GM21447 (cell line): ENCODE measurements at regions not wholly inside any gene's neighbourhood (a gene's known extent, or its start where the extent isn't known, plus 50 kb on each side); places are given as distances from the start of the nearest gene placed in this dataset.
A peak's percentile ranks its signal among the peaks of the same experiment; 100 is the strongest.

Experiments
- ATAC-seq: cut with Tn5 transposase; IDR thresholded peaks from one replicate; pipeline ENCODE4 v1.9.1; 2021; ENCODE audit not compliant: unreplicated experiment

GRCh38 chr1:232484856-232485255 lies 145.1 kb downstream of the SIPA1L2 start:
- no peak for ATAC-seq

GRCh38 chr1:232483826-232484225 lies 146.1 kb downstream of the SIPA1L2 start:
- ATAC-seq = no peak

DNA sequence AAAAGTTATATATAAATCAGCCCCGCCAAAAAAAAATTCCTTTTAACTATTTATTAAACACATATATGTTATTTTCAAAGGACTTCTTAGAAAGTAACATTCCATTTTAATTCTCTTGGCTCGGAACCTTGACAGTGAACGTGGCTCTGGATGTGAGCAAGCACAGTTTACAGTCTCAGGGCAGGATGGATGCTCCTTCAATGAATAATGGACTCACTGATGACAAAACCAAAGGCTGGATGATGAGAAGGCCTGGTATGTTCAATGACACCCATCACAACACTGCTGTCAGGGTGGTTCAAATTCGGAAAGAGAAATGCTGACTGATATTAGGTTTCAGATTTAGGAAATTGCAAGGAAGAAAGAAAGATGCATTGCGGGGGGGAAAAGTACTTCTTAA lies 148.8 kb downstream of the SIPA1L2 start:
- ATAC-seq = no peak

- no peak for ATAC-seq
Measured at GRCh38 chr1:232477728-232478127, 152.2 kb downstream of the SIPA1L2 start.

DNA sequence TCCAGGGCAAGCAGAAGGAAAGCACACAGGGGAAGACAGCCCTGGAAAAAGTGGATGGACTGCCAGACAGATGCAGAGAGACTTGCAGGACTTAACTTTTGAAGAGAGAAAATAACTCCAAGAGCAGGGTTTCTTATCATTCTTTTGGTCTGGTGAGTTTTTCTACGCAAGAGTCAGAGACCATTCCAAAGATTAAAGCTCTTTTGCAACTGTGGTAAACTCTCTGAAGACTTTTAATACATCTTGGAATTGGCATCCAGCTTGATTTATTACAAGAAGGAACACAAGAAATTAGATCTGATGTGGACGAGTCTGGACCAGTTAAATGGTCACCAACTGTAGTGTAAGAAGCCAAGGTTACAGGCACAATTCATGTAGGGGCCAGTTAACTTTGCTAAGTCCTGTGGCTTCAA lies 153.4 kb downstream of the SIPA1L2 start:
- ATAC-seq = no peak

DNA sequence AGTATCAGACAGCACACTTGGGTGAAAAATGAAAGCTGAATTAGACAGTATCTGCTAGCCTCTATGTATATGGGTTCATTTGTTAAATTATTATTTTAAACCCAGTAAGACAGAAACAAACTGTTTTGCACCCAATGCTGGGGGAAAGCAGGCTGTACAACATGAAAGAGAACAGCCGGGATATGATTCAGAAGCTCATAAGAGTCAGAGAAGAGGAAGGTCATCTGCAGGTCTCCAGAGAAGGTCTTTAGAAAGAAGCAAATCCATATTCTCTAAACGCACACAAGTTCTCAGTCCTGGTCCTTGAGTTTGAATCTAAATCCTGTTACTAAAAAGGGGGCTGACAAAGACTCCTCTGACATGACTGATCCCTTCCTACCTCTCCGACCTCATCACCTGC lies 155.1 kb downstream of the SIPA1L2 start:
- ATAC-seq = no peak

- no peak for ATAC-seq
Measured at GRCh38 chr1:232473900-232474299, 156.0 kb downstream of the SIPA1L2 start.

DNA sequence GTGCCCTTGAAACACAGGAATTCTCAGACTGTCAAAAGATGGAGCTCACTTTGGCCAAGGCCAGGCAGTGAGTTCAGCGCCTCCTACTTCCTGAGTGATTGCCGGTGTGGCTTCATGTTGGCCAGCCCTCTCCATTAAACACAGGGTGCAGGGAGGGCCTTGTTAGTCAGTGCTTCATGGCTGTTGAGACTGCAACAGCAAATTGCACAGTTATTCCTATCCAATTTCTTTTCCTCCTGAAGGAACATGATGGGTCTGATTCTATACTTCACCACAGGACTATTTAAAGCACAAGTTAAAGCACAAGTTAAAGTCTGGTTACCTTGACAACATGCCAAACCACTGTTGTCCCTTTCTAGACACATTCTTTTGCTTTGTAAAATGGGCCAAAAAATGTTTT lies 156.6 kb downstream of the SIPA1L2 start:
- no peak for ATAC-seq

DNA sequence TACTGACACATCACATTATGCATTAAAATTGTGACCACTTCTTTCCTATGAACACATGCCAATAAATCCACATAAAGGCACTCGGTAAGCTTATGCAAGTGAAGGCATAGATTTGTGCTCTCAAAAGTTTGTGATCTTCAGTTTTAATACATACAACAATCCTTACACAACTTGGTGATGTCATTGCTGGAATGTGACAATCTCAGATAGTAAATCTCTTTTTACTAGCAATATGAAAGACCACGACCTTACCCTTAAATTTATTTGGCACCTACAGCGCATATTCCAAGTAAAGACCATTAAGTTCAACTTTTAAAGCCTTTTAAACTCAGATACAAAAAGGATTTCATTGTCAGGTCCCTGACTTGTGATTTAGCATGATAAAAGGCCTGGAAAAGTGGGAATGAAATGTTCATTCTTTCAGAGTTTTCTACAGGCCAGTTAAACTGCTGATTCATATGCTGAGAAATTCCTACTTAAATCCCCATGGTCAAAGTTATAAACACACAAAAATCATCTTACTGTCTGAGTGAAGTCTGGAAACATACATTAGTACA lies 157.4 kb downstream of the SIPA1L2 start:
- ATAC-seq = no peak

- ATAC-seq = no peak
Measured at GRCh38 chr1:232471250-232471649, 158.7 kb downstream of the SIPA1L2 start.

- ATAC-seq = no peak
Measured at GRCh38 chr1:232470711-232471110, 159.2 kb downstream of the SIPA1L2 start.

- no peak for ATAC-seq
Measured at GRCh38 chr1:232468249-232468648, 161.7 kb downstream of the SIPA1L2 start.

- ATAC-seq = no peak
Measured at GRCh38 chr1:232467073-232467760, 162.7 kb downstream of the SIPA1L2 start.

DNA sequence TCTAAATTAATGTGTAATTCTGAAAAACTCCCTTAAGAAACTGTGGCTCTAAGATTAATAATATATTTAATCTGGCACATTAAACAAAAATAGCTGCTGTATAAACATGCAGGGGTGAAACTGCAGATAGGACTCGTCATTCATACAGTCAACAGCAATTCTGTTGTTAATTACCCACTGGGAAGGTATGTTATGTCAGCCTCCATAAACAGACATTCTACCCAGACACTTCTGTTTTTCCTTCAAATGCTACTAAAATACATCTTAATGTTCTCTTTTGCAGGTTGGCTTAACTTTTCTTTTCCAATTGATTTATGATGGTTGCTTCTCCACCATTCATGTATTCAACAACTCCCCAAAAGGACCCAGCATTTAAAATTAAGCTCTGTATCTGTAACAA lies 165.6 kb downstream of the SIPA1L2 start:
- ATAC-seq = no peak

GRCh38 chr1:232463225-232463624 lies 166.7 kb downstream of the SIPA1L2 start:
- no peak for ATAC-seq

- no peak for ATAC-seq
Measured at GRCh38 chr1:232462213-232462612, 167.7 kb downstream of the SIPA1L2 start.

DNA sequence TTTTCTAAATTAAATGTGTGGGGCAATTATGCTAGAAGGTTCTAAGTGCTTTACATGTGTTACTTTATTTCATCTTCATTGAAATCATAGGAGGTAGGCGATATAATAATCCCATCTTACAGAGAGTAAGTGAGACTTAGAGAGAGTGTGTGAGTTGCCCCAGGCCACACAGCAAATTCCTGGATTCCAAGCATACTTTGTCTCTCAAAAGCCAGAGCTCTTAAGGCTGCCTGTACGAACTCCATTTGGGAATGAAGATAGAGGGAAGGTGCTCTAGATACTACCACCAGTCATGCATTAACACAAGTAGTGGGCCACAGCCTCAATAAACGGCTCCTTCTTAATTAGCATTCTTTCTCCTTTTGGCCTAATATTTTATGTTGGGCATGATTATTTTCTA lies 170.1 kb downstream of the SIPA1L2 start:
- ATAC-seq = no peak

DNA sequence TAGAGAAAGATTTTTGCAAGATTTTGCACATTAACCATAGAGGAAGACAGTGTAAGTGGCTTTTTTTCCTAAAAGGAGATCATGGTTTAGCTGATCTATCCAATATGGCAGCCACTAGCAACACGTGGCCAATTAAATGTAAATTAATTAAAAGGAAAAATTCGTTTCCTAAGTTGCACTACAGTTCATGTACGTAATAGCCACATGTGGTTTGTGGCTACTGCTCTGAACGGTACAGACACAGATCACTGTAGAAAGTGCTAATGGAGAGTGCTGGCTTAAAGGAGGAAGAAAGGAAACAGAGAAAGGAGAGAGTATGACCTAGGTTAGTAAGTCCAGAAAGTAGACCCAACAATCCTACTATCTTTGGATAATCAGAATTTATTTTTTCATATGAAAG lies 170.8 kb downstream of the SIPA1L2 start:
- ATAC-seq = no peak

GRCh38 chr1:232457595-232457994 lies 172.3 kb downstream of the SIPA1L2 start:
- ATAC-seq = peak; percentile 96

DNA sequence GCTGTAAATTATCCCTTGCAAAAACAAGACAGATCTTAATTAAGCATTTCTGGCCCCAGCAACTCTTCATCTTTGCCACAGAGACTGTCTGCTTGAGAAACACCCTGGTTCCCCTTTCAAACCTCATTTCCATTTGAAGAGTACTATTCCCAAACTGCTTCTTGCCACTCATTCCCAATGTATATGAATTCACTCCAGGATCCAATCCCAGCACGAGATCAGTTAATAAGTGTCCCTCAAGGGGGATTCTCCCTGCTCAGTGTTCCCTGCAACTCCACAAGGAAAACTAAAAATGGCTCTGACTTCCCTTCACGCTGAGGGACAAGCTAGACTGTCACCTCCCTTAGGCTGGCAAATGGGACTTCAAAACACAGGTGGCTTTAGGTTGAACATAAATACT lies 173.2 kb downstream of the SIPA1L2 start:
- ATAC-seq = no peak

- ATAC-seq = no peak
Measured at GRCh38 chr1:232454227-232454886, 175.6 kb downstream of the SIPA1L2 start.

GRCh38 chr1:232452736-232453440 lies 177.0 kb downstream of the SIPA1L2 start:
- no peak for ATAC-seq
